ENCODE measurements at regions not wholly inside any gene's neighbourhood (a gene's known extent, or its start where the extent isn't known, plus 50 kb on each side); places are given as distances from the start of the nearest gene placed in this dataset.

GRCh38 chrX:118167361-118167760 lies 50.8 kb upstream of the KLHL13 start:
- no peaks in the 10 kb centered on the region for H3K27me3 ChIP-seq
- H3K4me2 ChIP-seq, result no peak overlapping the region
- H3K36me3 ChIP-seq, result no peaks in the 10 kb centered on the region
- no peak for TF ChIP-seq Cebpa-rat (IDR thresholded peaks at IDR 0.05)
- H3K9ac ChIP-seq, result no peak overlapping the region
- H3K4me3 ChIP-seq, result no peak overlapping the region
- no peaks in the 10 kb centered on the region for H3K9me3 ChIP-seq (replicated peaks in 1 of 11)
- no peak overlapping the region for H3K27ac ChIP-seq
- no peaks in the 10 kb centered on the region for H3K4me1 ChIP-seq
- H4K20me1 ChIP-seq, result no peaks in the 10 kb centered on the region

GRCh38 chrX:118171356-118171755 lies 54.7 kb upstream of the KLHL13 start:
- Histone ChIP-seq H3K9me3 (replicated peaks in 1 of 11) (no peaks in the 10 kb centered on the region), H3K27ac (no peak overlapping the region), H3K4me2 (no peak overlapping the region), H3K36me3 (no peaks in the 10 kb centered on the region), H3K4me1 (no peaks in the 10 kb centered on the region), H3K9ac (no peak overlapping the region), H4K20me1 (no peaks in the 10 kb centered on the region), H3K4me3 (no peak overlapping the region), H3K27me3 (no peaks in the 10 kb centered on the region)
- no peak for TF ChIP-seq Cebpa-rat (IDR thresholded peaks at IDR 0.05)

GRCh38 chrX:118174516-118175098 lies 58.0 kb upstream of the KLHL13 start:
- Histone ChIP-seq H3K36me3 (no peaks in the 10 kb centered on the region), H3K27me3 (no peaks in the 10 kb centered on the region), H3K27ac (no peak overlapping the region), H3K4me3 (no peak overlapping the region), H3K4me1 (no peaks in the 10 kb centered on the region), H3K4me2 (no peak overlapping the region), H4K20me1 (no peaks in the 10 kb centered on the region), H3K9ac (no peak overlapping the region), H3K9me3 (replicated peaks in 1 of 11) (no peaks in the 10 kb centered on the region)
- no peak for TF ChIP-seq Cebpa-rat (IDR thresholded peaks at IDR 0.05)

- H3K4me3 ChIP-seq, result no peak overlapping the region
- no peak overlapping the region for H3K4me2 ChIP-seq
- H3K9me3 ChIP-seq (replicated peaks in 1 of 11), result no peaks in the 10 kb centered on the region
- no peaks in the 10 kb centered on the region for H3K27me3 ChIP-seq
- no peak overlapping the region for H3K27ac ChIP-seq
- H3K4me1 ChIP-seq, result no peaks in the 10 kb centered on the region
- no peak for TF ChIP-seq Cebpa-rat (IDR thresholded peaks at IDR 0.05)
- H3K9ac ChIP-seq, result no peak overlapping the region
- H3K36me3 ChIP-seq, result no peaks in the 10 kb centered on the region
- H4K20me1 ChIP-seq, result no peaks in the 10 kb centered on the region
Measured at GRCh38 chrX:118177708-118178107, 61.1 kb upstream of the KLHL13 start.

- H3K9me3 ChIP-seq (replicated peaks in 1 of 11), result peaks cover 0 to under 1% (median 0%) of the 10 kb centered on the region in 11 experiments; a peak in 1 of 22 replicates
- no peak overlapping the region for H3K4me3 ChIP-seq
- no peaks in the 10 kb centered on the region for H4K20me1 ChIP-seq
- H3K9ac ChIP-seq, result no peak overlapping the region
- no peak for TF ChIP-seq Cebpa-rat (IDR thresholded peaks at IDR 0.05)
- no peak overlapping the region for H3K27ac ChIP-seq
- 0 out of 20 replicates have a peak, but pooled peaks cover 0 to under 1% (median 0%) of the 10 kb centered on the region in 10 experiments for H3K4me1 ChIP-seq
- H3K4me2 ChIP-seq, result no peak overlapping the region
- H3K36me3 ChIP-seq, result no peaks in the 10 kb centered on the region
- no peaks in the 10 kb centered on the region for H3K27me3 ChIP-seq
Measured at GRCh38 chrX:118178450-118178849, 61.8 kb upstream of the KLHL13 start.

- no peaks in the 10 kb centered on the region for H3K36me3 ChIP-seq
- H3K27ac ChIP-seq, result no peak overlapping the region
- H3K4me1 ChIP-seq, result peaks cover 0 to 8% (median 0%) of the 10 kb centered on the region in 10 experiments; a peak in 1 of 20 replicates
- no peak for TF ChIP-seq Cebpa-rat (IDR thresholded peaks at IDR 0.05)
- no peaks in the 10 kb centered on the region for H4K20me1 ChIP-seq
- no peak overlapping the region for H3K4me3 ChIP-seq
- H3K9ac ChIP-seq, result no peak overlapping the region
- H3K27me3 ChIP-seq, result no peaks in the 10 kb centered on the region
- peaks cover 0 to 8% (median 5%) of the 10 kb centered on the region in 11 experiments; a peak in 2 of 22 replicates for H3K9me3 ChIP-seq (replicated peaks in 1 of 11)
- no peak overlapping the region for H3K4me2 ChIP-seq
Measured at GRCh38 chrX:118179161-118179560, 62.6 kb upstream of the KLHL13 start.

GRCh38 chrX:118179718-118180117 lies 63.1 kb upstream of the KLHL13 start:
- no peak overlapping the region for H3K9ac ChIP-seq
- H3K9me3 ChIP-seq (replicated peaks in 1 of 11), result peaks cover 0 to 13% (median 6%) of the 10 kb centered on the region in 11 experiments; a peak in 4 of 22 replicates
- H3K4me1 ChIP-seq, result peaks cover 0 to 8% (median 0%) of the 10 kb centered on the region in 10 experiments; a peak in 1 of 20 replicates
- H3K27ac ChIP-seq, result no peak overlapping the region
- no peaks in the 10 kb centered on the region for H3K36me3 ChIP-seq
- no peaks in the 10 kb centered on the region for H4K20me1 ChIP-seq
- TF ChIP-seq Cebpa-rat (IDR thresholded peaks at IDR 0.05), result no peak
- no peak overlapping the region for H3K4me3 ChIP-seq
- H3K4me2 ChIP-seq, result no peak overlapping the region
- no peaks in the 10 kb centered on the region for H3K27me3 ChIP-seq

- H3K36me3 ChIP-seq, result no peaks in the 10 kb centered on the region
- H4K20me1 ChIP-seq, result no peaks in the 10 kb centered on the region
- H3K27ac ChIP-seq, result no peak overlapping the region
- H3K4me2 ChIP-seq, result no peak overlapping the region
- H3K4me3 ChIP-seq, result no peak overlapping the region
- no peak for TF ChIP-seq Cebpa-rat (IDR thresholded peaks at IDR 0.05)
- no peaks in the 10 kb centered on the region for H3K27me3 ChIP-seq
- H3K9ac ChIP-seq, result no peak overlapping the region
- H3K4me1 ChIP-seq, result peaks cover 0 to 8% (median 0%) of the 10 kb centered on the region in 10 experiments; a peak in 1 of 20 replicates
- peaks cover 0 to 17% (median 8%) of the 10 kb centered on the region in 11 experiments; a peak in 5 of 22 replicates for H3K9me3 ChIP-seq (replicated peaks in 1 of 11)
Measured at GRCh38 chrX:118181030-118181429, 64.4 kb upstream of the KLHL13 start.

- no peaks in the 10 kb centered on the region for H4K20me1 ChIP-seq
- H3K4me1 ChIP-seq, result peaks cover 0 to 8% (median 0%) of the 10 kb centered on the region in 10 experiments; a peak in 1 of 20 replicates
- H3K4me3 ChIP-seq, result no peak overlapping the region
- H3K4me2 ChIP-seq, result no peak overlapping the region
- no peak for TF ChIP-seq Cebpa-rat (IDR thresholded peaks at IDR 0.05)
- peaks cover 0 to 17% (median 8%) of the 10 kb centered on the region in 11 experiments; a peak in 5 of 22 replicates for H3K9me3 ChIP-seq (replicated peaks in 1 of 11)
- no peak overlapping the region for H3K9ac ChIP-seq
- no peaks in the 10 kb centered on the region for H3K36me3 ChIP-seq
- H3K27ac ChIP-seq, result no peak overlapping the region
- no peaks in the 10 kb centered on the region for H3K27me3 ChIP-seq
Measured at GRCh38 chrX:118182025-118182424, 65.4 kb upstream of the KLHL13 start.

GRCh38 chrX:118182681-118183080 lies 66.1 kb upstream of the KLHL13 start:
- no peak for TF ChIP-seq Cebpa-rat (IDR thresholded peaks at IDR 0.05)
- Histone ChIP-seq H3K27ac (no peak overlapping the region), H3K9me3 (replicated peaks in 1 of 11) (peaks cover 0 to 17% (median 8%) of the 10 kb centered on the region in 11 experiments; a peak in 5 of 22 replicates), H3K4me3 (no peak overlapping the region), H4K20me1 (no peaks in the 10 kb centered on the region), H3K27me3 (no peaks in the 10 kb centered on the region), H3K4me2 (no peak overlapping the region), H3K4me1 (peaks cover 0 to 11% (median 0%) of the 10 kb centered on the region in 10 experiments; a peak in 1 of 20 replicates), H3K9ac (no peak overlapping the region), H3K36me3 (no peaks in the 10 kb centered on the region)
